PC-3 (cell line): ENCODE measurements at regions not wholly inside any gene's neighbourhood (a gene's known extent, or its start where the extent isn't known, plus 50 kb on each side); places are given as distances from the start of the nearest gene placed in this dataset.

Experiments used
- CTCF ChIP-seq: fragments of 300-600 bp; sonication (generic); conservative IDR thresholded peaks from 2 replicates; pipeline ENCODE4 v1.5.1; 2017; ENCODE audit warnings: antibody characterized with exemption, low read depth, mild to moderate bottlenecking, low read length
- EZH2 ChIP-seq: fragments of 300-600 bp; sonication (generic); IDR thresholded peaks from one replicate; pipeline ENCODE4 v1.6.1; 2017; ENCODE audit warnings: antibody characterized with exemption, mild to moderate bottlenecking, low read length; ENCODE audit not compliant: unreplicated experiment
- EZH2phosphoT487 ChIP-seq: fragments of 300-600 bp; sonication (generic); IDR thresholded peaks from 2 replicates; pipeline ENCODE4 v1.6.1; 2018; ENCODE audit warnings: mild to moderate bottlenecking, antibody characterized with exemption, low read length, borderline replicate concordance

GRCh38 chr2:16405551-16405950, 260.1 kb downstream of the CYRIA start:
- TF ChIP-seq CTCF (no peak), EZH2phosphoT487 (no peak), EZH2 (no peak)
